Glomerular visceral epithelial cell (primary cell): ENCODE measurements at regions not wholly inside any gene's neighbourhood (a gene's known extent, or its start where the extent isn't known, plus 50 kb on each side); places are given as distances from the start of the nearest gene placed in this dataset.
A peak's percentile ranks its signal among the peaks of the same experiment; 100 is the strongest.

Source experiments
- DNase-seq: peaks from one replicate; pipeline ENCODE4 v3.0.0-alpha.2; 2016; ENCODE audit errors: extremely low spot score

DNA sequence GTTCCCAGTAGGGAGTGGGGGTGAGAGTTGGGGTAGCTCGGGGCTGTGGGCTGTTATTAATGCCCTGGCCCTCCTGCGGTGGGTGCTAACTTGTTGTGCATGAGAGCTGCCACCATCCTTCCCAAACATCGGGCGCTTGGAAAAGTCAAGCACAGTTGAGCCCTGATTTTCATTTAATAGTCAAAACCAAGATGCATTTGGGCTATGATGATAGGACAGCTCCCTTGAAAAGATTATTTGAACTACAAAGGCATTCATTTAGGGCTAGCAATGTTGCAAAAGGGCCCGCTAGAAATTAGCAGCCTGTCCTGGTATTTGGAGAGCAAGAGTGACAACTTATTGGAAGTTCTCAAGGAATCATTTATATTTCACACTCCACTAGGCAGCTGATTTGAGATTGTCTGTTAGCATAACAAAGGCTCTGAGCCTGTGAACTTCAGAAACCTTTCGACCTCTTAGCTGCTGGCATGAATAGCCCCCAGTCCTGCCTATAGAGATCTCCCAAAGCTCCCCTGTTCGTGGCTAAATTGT is 128.2 kb upstream of the TMEM161B start:
- no peak for DNase-seq

DNA sequence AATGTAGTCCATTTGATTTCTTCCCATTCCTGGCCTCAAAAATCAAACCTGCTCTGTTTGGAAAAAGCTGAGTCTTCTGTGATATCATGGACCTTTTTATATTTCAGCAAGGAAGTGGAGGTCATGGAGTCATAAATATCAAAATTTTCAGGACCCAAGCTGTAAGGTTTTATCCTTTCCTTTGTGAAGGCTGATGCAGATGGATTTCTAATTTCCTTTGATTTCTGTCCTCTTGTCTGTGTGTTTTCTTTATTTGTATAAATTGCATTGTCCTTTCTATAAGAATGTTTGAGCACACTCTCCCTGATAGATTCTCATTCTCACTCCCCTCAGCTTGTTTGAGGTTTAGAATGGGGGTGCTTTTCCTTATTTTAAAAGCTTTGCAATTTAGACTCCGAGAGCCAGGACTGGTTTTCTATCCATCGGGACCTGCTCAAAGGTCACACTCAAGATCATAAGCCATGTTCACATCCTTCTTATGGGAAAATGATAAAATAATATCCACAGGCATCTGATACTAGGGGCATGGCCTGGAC is 127.4 kb upstream of the TMEM161B start:
- no peak for DNase-seq

- DNase-seq: no peak
Measured at GRCh38 chr5:88395264-88395663, 126.6 kb upstream of the TMEM161B start.

- no peak for DNase-seq
Measured at GRCh38 chr5:88394536-88395175, 126.0 kb upstream of the TMEM161B start.

GRCh38 chr5:88393716-88394535 is 125.3 kb upstream of the TMEM161B start:
- no peak for DNase-seq

- DNase-seq: no peak
Measured at GRCh38 chr5:88393042-88393441, 124.4 kb upstream of the TMEM161B start.

DNA sequence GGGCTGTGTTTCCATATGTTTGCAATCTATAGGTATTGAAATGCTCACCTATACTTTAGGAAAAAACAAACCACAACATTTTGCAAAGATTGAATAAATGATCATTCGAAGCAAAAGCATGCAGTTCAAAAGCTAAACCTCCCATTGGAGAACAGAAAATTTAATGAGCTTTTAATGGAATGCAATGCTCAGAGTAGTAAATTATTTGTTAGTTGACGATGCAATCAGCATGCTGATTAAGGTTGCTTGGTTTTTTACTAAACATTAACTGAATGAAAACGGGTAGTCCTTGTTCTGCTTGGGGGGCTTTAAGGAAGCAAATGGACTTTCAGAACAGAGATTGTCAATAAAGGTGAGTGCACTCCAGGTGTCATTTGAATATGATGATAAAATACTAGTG is 123.3 kb upstream of the TMEM161B start:
- no peak for DNase-seq

DNA sequence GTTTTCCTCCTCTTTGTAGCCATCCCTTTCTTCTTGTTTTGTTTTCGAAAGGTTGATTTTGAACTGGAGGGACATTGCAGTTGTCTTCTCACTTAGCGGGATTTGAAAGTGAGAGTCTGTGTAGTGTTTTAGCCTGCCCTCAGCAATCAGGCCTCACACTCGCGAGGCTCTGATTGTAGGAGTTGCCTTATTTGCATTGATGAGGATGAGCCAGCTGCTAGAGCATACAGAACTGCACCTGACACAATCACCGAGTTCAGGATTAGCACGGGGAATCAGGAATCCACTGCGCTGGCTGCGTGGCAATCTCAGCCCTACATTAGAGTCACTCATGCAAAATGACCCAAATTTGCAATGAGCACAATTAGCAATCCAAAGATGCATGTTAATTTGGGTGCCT is 122.5 kb upstream of the TMEM161B start:
- DNase-seq: no peak

- no peak for DNase-seq
Measured at GRCh38 chr5:88390481-88390880, 121.8 kb upstream of the TMEM161B start.

- DNase-seq: no peak
Measured at GRCh38 chr5:88390096-88390441, 121.4 kb upstream of the TMEM161B start.

- no peak for DNase-seq
Measured at GRCh38 chr5:88389338-88390095, 120.9 kb upstream of the TMEM161B start.

DNA sequence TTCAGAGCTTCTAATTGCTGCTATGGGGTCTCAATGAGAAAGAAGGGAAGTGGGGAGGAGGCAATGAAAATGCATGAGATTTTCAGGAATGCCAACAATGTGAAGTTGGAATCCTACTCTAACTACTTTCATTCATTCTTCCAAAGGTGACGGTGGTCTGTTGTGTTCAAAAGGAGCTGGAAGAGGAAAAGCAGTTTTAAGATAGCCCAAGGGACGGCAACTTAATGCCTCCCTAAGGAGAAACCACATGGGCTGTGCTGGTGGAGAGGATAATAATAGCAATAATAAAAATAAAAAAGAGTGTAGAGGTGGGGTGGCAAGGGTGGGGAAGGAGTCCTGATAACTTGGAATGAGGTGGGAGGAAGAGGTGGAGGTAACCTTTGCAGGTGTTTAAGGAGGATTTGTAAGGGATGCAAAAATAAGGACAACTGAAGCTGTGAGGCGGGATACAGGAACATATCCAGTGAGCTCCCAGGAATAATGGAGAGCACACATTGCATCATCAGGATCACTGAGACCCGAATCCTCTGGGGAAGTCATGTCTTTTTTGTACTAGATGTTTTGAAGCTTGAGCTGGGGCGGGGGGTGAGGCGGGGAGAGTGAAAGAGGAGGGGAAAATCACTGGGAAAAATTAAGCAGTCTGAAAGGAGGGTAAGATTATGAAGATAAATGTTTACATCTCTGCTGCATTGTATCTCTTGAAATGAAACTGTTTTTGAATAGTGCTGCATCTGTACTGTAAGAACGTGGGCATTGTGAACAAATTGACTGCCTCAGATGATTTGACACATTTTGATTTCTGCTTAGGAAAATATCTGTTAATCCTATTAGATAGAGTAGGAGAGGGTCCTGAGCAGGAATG is 120.1 kb upstream of the TMEM161B start:
- no peak for DNase-seq

GRCh38 chr5:88384886-88385285 is 116.2 kb upstream of the TMEM161B start:
- DNase-seq: no peak

GRCh38 chr5:88380332-88380731 is 111.7 kb upstream of the TMEM161B start:
- DNase-seq: no peak

GRCh38 chr5:88377705-88378656 is 109.3 kb upstream of the TMEM161B start:
- peak; percentile 53 for DNase-seq

DNA sequence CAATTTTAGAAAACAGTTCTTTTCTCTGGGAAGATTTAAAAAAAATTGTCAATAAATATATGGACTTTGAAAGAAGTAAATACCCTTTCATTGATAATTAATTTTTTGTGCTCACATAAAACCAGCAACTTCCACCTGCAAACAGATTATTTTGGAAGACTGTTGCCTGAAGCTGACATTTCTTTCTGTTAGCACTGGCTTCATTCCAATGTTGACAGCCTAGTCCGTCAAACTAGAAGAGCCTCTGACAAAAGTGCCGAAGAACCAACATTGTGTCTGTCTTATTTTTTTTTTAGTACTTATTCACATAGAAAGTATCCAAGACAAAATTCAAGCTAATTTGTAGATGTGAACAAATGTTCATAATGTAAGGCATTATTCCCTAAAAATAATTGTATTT is 108.6 kb upstream of the TMEM161B start:
- DNase-seq: no peak

- no peak for DNase-seq
Measured at GRCh38 chr5:88376728-88377127, 108.1 kb upstream of the TMEM161B start.

DNA sequence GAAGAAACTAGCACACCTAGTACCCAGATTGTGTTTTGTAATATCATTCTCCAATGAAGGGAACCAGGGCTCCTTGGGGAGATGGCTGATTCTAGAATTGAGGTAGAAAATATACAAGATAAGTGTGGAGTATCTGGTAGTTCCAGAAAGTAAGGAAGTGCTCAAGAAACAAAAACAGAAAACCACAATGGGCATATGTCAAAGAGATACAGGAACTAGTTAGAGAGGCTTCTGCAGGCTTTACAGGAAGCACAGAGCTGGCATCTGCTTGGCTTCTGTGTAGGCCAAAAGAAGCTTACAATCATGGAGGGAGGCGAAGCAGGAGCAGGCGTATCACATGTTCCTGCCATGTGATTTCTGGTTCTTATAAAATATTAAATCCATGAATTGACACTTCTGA is 105.7 kb upstream of the TMEM161B start:
- no peak for DNase-seq

GRCh38 chr5:88370824-88371223 is 102.2 kb upstream of the TMEM161B start:
- DNase-seq: no peak

DNA sequence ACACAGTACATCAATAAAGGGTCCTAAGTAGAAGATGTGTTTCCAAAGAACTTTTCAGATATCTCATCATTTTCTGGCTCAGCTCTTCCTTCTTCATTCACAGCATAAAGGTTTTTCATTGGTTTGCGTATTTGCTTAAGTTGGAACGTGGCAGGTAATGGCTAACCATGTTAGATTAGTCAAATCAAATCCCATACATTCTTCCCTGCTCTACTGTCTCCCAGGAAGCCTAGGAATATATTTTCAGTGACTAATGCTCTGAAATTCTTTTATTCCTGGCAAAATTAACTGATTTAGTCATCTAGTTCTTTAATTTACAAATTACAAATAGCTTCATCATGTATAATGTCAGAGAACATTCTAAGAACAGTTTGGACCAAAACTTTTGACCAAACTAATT is 99.6 kb upstream of the TMEM161B start:
- DNase-seq: no peak
